ENCODE measurements at regions not wholly inside any gene's neighbourhood (a gene's known extent, or its start where the extent isn't known, plus 50 kb on each side); places are given as distances from the start of the nearest gene placed in this dataset.
"Not testable (repeated sequence)": the region's sequence is repeated elsewhere in the genome, so short reads cannot be mapped to it uniquely, and the experiment has no call there.

GRCh38 chr2:52423655-52424054, 1343.9 kb upstream of the CHAC2 start:
- Mint-ChIP-seq H3K27me3 (no peaks in the 10 kb centered on the region), H3K4me1 (ENCODE audit: low read depth) (no peaks in the 10 kb centered on the region), H3K36me3 (ENCODE audit: low read depth) (no peaks in the 10 kb centered on the region), H3K27ac (no peak overlapping the region), H3K4me3 (no peak overlapping the region), H3K9me3 (no peaks in the 10 kb centered on the region)
- DNase-seq = no peak

- Mint-ChIP-seq H3K27me3 (no peaks in the 10 kb centered on the region), H3K4me3 (no peak overlapping the region), H3K9me3 (peaks cover 3% of the 10 kb centered on the region), H3K4me1 (ENCODE audit: low read depth) (no peaks in the 10 kb centered on the region), H3K27ac (no peak overlapping the region), H3K36me3 (ENCODE audit: low read depth) (no peaks in the 10 kb centered on the region)
- DNase-seq = no peak
Observed at GRCh38 chr2:52423111-52423510, 1344.5 kb upstream of the CHAC2 start.

- Mint-ChIP-seq H3K27me3 (no peaks in the 10 kb centered on the region), H3K27ac (no peak overlapping the region), H3K4me3 (no peak overlapping the region)
Observed at GRCh38 chr2:52416340-52416739, 1351.3 kb upstream of the CHAC2 start.

GRCh38 chr2:52414561-52415295, 1352.9 kb upstream of the CHAC2 start:
- Mint-ChIP-seq H3K27ac (no peak overlapping the region), H3K9me3 (peaks cover 6% of the 10 kb centered on the region), H3K4me1 (ENCODE audit: low read depth) (no peaks in the 10 kb centered on the region), H3K36me3 (ENCODE audit: low read depth) (no peaks in the 10 kb centered on the region), H3K4me3 (no peak overlapping the region), H3K27me3 (no peaks in the 10 kb centered on the region)
- no peak for DNase-seq

More at GRCh38 chr2:52416340-52416739, 1351.3 kb upstream of the CHAC2 start:
- peaks cover 6% of the 10 kb centered on the region for H3K9me3 Mint-ChIP-seq
- H3K4me1 Mint-ChIP-seq (ENCODE audit: low read depth) = no peaks in the 10 kb centered on the region
- DNase-seq = no peak
- no peaks in the 10 kb centered on the region for H3K36me3 Mint-ChIP-seq (ENCODE audit: low read depth)

- H3K4me3 Mint-ChIP-seq; H3K9me3 Mint-ChIP-seq; H3K27ac Mint-ChIP-seq; H3K4me1 Mint-ChIP-seq (ENCODE audit: low read depth); H3K36me3 Mint-ChIP-seq (ENCODE audit: low read depth); DNase-seq; H3K27me3 Mint-ChIP-seq: not testable (repeated sequence)
Observed at GRCh38 chr2:52409308-52410118, 1358.1 kb upstream of the CHAC2 start.

GRCh38 chr2:52405980-52406379, 1361.6 kb upstream of the CHAC2 start:
- Mint-ChIP-seq H3K27ac (no peak overlapping the region), H3K4me3 (no peak overlapping the region), H3K4me1 (ENCODE audit: low read depth) (no peaks in the 10 kb centered on the region), H3K9me3 (peaks cover 3% of the 10 kb centered on the region), H3K27me3 (no peaks in the 10 kb centered on the region), H3K36me3 (ENCODE audit: low read depth) (no peaks in the 10 kb centered on the region)
- no peak for DNase-seq

GRCh38 chr2:52404866-52405265, 1362.7 kb upstream of the CHAC2 start:
- Mint-ChIP-seq H3K9me3 (peaks cover 7% of the 10 kb centered on the region), H3K27me3 (no peaks in the 10 kb centered on the region), H3K27ac (no peak overlapping the region), H3K36me3 (ENCODE audit: low read depth) (no peaks in the 10 kb centered on the region), H3K4me3 (no peak overlapping the region), H3K4me1 (ENCODE audit: low read depth) (no peaks in the 10 kb centered on the region)
- DNase-seq = no peak

GRCh38 chr2:52404046-52404445, 1363.6 kb upstream of the CHAC2 start:
- no peaks in the 10 kb centered on the region for H3K36me3 Mint-ChIP-seq (ENCODE audit: low read depth)
- no peak overlapping the region for H3K27ac Mint-ChIP-seq
- no peak for DNase-seq
- H3K4me1 Mint-ChIP-seq (ENCODE audit: low read depth) = no peaks in the 10 kb centered on the region
- H3K9me3 Mint-ChIP-seq = peaks cover 7% of the 10 kb centered on the region
- H3K4me3 Mint-ChIP-seq = no peak overlapping the region
- no peaks in the 10 kb centered on the region for H3K27me3 Mint-ChIP-seq

- Mint-ChIP-seq H3K4me1 (ENCODE audit: low read depth) (no peaks in the 10 kb centered on the region), H3K27ac (no peak overlapping the region), H3K9me3 (peaks cover 7% of the 10 kb centered on the region), H3K4me3 (no peak overlapping the region), H3K27me3 (no peaks in the 10 kb centered on the region), H3K36me3 (ENCODE audit: low read depth) (no peaks in the 10 kb centered on the region)
- no peak for DNase-seq
Observed at GRCh38 chr2:52402128-52402527, 1365.5 kb upstream of the CHAC2 start.

GRCh38 chr2:52396836-52397235, 1364.9 kb upstream of the NRXN1 start:
- no peaks in the 10 kb centered on the region for H3K36me3 Mint-ChIP-seq (ENCODE audit: low read depth)
- H3K27me3 Mint-ChIP-seq = no peaks in the 10 kb centered on the region
- DNase-seq = no peak
- H3K9me3 Mint-ChIP-seq = peaks cover 4% of the 10 kb centered on the region
- no peaks in the 10 kb centered on the region for H3K4me1 Mint-ChIP-seq (ENCODE audit: low read depth)
- no peak overlapping the region for H3K27ac Mint-ChIP-seq
- H3K4me3 Mint-ChIP-seq = no peak overlapping the region

GRCh38 chr2:52395912-52396311, 1364.0 kb upstream of the NRXN1 start:
- Mint-ChIP-seq H3K36me3 (ENCODE audit: low read depth) (no peaks in the 10 kb centered on the region), H3K27ac (no peak overlapping the region), H3K4me3 (no peak overlapping the region), H3K27me3 (no peaks in the 10 kb centered on the region), H3K4me1 (ENCODE audit: low read depth) (no peaks in the 10 kb centered on the region), H3K9me3 (peaks cover 4% of the 10 kb centered on the region)
- no peak for DNase-seq

- DNase-seq = no peak
- H3K9me3 Mint-ChIP-seq = peaks cover 9% of the 10 kb centered on the region
- no peak overlapping the region for H3K27ac Mint-ChIP-seq
- H3K4me1 Mint-ChIP-seq (ENCODE audit: low read depth) = no peaks in the 10 kb centered on the region
- no peaks in the 10 kb centered on the region for H3K27me3 Mint-ChIP-seq
- H3K4me3 Mint-ChIP-seq = no peak overlapping the region
- no peaks in the 10 kb centered on the region for H3K36me3 Mint-ChIP-seq (ENCODE audit: low read depth)
Observed at GRCh38 chr2:52391621-52392020, 1359.7 kb upstream of the NRXN1 start.

GRCh38 chr2:52390651-52391050, 1358.7 kb upstream of the NRXN1 start:
- Mint-ChIP-seq H3K4me3 (no peak overlapping the region), H3K36me3 (ENCODE audit: low read depth) (no peaks in the 10 kb centered on the region), H3K27me3 (no peaks in the 10 kb centered on the region), H3K9me3 (peaks cover 11% of the 10 kb centered on the region), H3K4me1 (ENCODE audit: low read depth) (no peaks in the 10 kb centered on the region), H3K27ac (no peak overlapping the region)
- no peak for DNase-seq

GRCh38 chr2:52387937-52388590, 1356.1 kb upstream of the NRXN1 start:
- no peak overlapping the region for H3K4me3 Mint-ChIP-seq
- H3K4me1 Mint-ChIP-seq (ENCODE audit: low read depth) = no peaks in the 10 kb centered on the region
- no peak overlapping the region for H3K27ac Mint-ChIP-seq
- H3K36me3 Mint-ChIP-seq (ENCODE audit: low read depth) = no peaks in the 10 kb centered on the region
- no peak for DNase-seq
- H3K9me3 Mint-ChIP-seq = peaks cover 11% of the 10 kb centered on the region
- H3K27me3 Mint-ChIP-seq = no peaks in the 10 kb centered on the region
